ENCODE measurements at regions not wholly inside any gene's neighbourhood (a gene's known extent, or its start where the extent isn't known, plus 50 kb on each side); places are given as distances from the start of the nearest gene placed in this dataset.

DNA sequence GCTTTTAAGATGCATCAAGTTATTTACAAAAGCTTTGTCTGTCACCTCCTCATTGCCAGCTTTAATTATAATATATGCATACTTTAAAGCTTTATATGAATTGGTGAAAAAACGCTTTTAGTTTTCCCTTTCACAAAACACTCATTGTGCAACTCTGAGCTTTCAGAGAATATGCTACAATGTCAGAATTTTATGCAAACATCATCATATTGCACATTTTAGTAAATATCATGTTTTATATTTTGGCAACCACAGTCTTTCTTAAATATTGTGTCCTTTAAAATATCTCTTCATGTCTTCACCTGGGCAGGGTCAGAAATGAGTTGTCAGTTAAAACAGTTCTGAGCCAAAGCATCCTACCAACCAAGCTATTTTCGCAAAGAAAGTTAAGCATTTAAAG, 601.1 kb upstream of the RORB start:
- DNase-seq (ENCODE audit: low read depth, low spot score) = no peak
- TF ChIP-seq CTCF (IDR thresholded peaks at IDR 0.05; ENCODE audit: insufficient read depth, low read length, missing control alignments) = no peak
- no peak overlapping the region for H3K4me3 ChIP-seq (ENCODE audit: low read depth, low read length)
- ChIA-PET CTCF (no interaction called here), POLR2A (no interaction called here)

- POLR2A ChIA-PET = no interaction called here
- CTCF ChIA-PET = no interaction called here
- TF ChIP-seq CTCF (IDR thresholded peaks at IDR 0.05; ENCODE audit: insufficient read depth, low read length, missing control alignments) = no peak
- no peak for DNase-seq (ENCODE audit: low read depth, low spot score)
- H3K4me3 ChIP-seq (ENCODE audit: low read depth, low read length) = no peak overlapping the region
These were observed 590.5 kb upstream of the RORB start for GRCh38 chr9:73906671-73907070.

- TF ChIP-seq CTCF (IDR thresholded peaks at IDR 0.05; ENCODE audit: insufficient read depth, low read length, missing control alignments) = no peak
- no peak for DNase-seq (ENCODE audit: low read depth, low spot score)
- ChIA-PET POLR2A (no interaction called here), CTCF (no interaction called here)
- H3K4me3 ChIP-seq (ENCODE audit: low read depth, low read length) = no peak overlapping the region
These were observed 585.3 kb upstream of the RORB start for GRCh38 chr9:73911804-73912203.

DNA sequence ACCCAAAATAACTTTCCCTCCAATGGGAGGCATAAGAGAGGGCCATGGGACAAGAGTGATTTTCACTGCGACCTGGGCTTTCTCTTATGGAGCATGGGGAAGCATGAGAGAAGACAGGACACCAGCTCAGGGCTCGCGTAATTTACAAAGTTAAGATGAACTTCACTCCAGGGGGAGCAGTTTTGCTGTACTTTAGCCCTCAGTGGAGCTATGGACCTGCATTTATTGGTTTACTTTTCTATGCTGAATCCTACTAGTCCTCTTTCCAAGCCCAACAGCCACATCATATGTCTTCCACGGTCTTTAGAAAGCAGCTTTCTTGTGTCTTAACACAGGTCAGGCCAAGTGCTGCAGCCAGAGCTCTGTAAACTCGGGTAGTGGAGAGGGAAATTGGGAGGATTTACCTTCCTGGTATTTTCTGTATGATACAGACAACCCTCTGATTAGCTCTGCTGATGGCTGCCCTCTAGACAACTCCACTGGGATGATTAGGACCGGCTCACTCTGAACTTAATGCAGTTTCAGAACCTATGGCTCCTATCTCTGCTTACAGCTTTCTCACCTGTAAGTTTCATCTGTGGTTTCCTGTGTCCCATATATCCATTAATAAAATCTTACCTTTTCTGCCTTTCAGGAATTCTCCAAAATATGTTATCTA, 581.0 kb upstream of the RORB start:
- ChIA-PET CTCF (no interaction called here), POLR2A (no interaction called here)
- no peak overlapping the region for H3K4me3 ChIP-seq (ENCODE audit: low read depth, low read length)
- no peak for DNase-seq (ENCODE audit: low read depth, low spot score)
- no peak for TF ChIP-seq CTCF (IDR thresholded peaks at IDR 0.05; ENCODE audit: insufficient read depth, low read length, missing control alignments)

- TF ChIP-seq CTCF (IDR thresholded peaks at IDR 0.05; ENCODE audit: insufficient read depth, low read length, missing control alignments) = no peak
- CTCF ChIA-PET = no interaction called here
- POLR2A ChIA-PET = no interaction called here
- H3K4me3 ChIP-seq (ENCODE audit: low read depth, low read length) = no peak overlapping the region
- no peak for DNase-seq (ENCODE audit: low read depth, low spot score)
These were observed 577.4 kb upstream of the RORB start for GRCh38 chr9:73919712-73920111.

- POLR2A ChIA-PET = no interaction called here
- no peak overlapping the region for H3K4me3 ChIP-seq (ENCODE audit: low read depth, low read length)
- CTCF ChIA-PET = no interaction called here
- no peak for DNase-seq (ENCODE audit: low read depth, low spot score)
- TF ChIP-seq CTCF (IDR thresholded peaks at IDR 0.05; ENCODE audit: insufficient read depth, low read length, missing control alignments) = no peak
These were observed 573.3 kb upstream of the RORB start for GRCh38 chr9:73923796-73924195.

Data from AG04449 (cell line).